ENCODE measurements at regions not wholly inside any gene's neighbourhood (a gene's known extent, or its start where the extent isn't known, plus 50 kb on each side); places are given as distances from the start of the nearest gene placed in this dataset.

DNA sequence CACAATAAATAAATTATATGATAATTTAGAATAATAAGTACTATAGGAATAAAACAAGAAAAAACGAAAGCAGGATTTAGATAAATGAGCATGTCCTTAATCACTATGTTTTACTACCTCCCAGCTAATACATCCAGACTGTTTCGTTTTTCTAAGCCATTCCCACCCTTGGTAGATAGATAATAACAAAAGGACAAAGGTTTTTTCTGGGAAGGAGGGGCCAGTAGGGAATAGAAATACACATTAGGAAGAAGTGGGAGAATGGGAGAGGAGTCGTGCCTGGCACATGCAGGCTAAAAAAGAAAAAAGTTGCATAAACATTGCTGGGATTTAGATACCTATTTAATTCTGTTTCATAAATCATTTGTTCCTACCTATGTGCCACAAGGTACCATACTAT, 97.1 kb downstream of the MTX3 start:
- TF ChIP-seq, protein P1, sequence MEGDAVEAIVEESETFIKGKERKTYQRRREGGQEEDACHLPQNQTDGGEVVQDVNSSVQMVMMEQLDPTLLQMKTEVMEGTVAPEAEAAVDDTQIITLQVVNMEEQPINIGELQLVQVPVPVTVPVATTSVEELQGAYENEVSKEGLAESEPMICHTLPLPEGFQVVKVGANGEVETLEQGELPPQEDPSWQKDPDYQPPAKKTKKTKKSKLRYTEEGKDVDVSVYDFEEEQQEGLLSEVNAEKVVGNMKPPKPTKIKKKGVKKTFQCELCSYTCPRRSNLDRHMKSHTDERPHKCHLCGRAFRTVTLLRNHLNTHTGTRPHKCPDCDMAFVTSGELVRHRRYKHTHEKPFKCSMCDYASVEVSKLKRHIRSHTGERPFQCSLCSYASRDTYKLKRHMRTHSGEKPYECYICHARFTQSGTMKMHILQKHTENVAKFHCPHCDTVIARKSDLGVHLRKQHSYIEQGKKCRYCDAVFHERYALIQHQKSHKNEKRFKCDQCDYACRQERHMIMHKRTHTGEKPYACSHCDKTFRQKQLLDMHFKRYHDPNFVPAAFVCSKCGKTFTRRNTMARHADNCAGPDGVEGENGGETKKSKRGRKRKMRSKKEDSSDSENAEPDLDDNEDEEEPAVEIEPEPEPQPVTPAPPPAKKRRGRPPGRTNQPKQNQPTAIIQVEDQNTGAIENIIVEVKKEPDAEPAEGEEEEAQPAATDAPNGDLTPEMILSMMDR (IDR thresholded peaks at IDR 0.05), result no peak
- TF ChIP-seq POLR2A (IDR thresholded peaks at IDR 0.05), result no peak
